GM23338 (cell line): ENCODE measurements at regions not wholly inside any gene's neighbourhood (a gene's known extent, or its start where the extent isn't known, plus 50 kb on each side); places are given as distances from the start of the nearest gene placed in this dataset.

Experiments
- ATAC-seq: fragments of 200-7000 bp; cut with Tn5 transposase; 3 replicates; pipeline ENCODE4 v1.9.1; 2020
- DNase-seq: peaks from one replicate; pipeline ENCODE4 v3.0.0-alpha.2; 2015; ENCODE audit warnings: low spot score
- H2AFZ ChIP-seq: fragments of 200-600 bp; sonication (generic); 2 replicates; pipeline ENCODE4 v1.8.0; 2016; ENCODE audit warnings: antibody characterized with exemption, mild to moderate bottlenecking, moderate library complexity
- H3F3A ChIP-seq: fragments of 200-600 bp; sonication (generic); replicated peaks from 2 replicates; pipeline ENCODE4 v1.8.0; 2017; ENCODE audit warnings: antibody characterized with exemption, mixed run types, low read depth
- H3K27ac ChIP-seq: fragments of 200-600 bp; sonication (generic); 2 replicates; pipeline ENCODE4 v1.6.1; 2016; ENCODE audit warnings: low read depth
- H3K27me3 ChIP-seq: fragments of 200-600 bp; sonication (generic); 2 replicates; pipeline ENCODE4 v1.8.0; 2016; ENCODE audit warnings: mild to moderate bottlenecking, mixed run types, moderate library complexity; ENCODE audit not compliant: insufficient read depth
- H3K36me3 ChIP-seq: fragments of 200-600 bp; sonication (generic); 2 replicates; pipeline ENCODE4 v1.8.0; 2016; ENCODE audit warnings: mild to moderate bottlenecking; ENCODE audit not compliant: insufficient read depth
- H3K4me1 ChIP-seq: fragments of 200-600 bp; sonication (generic); 2 replicates; pipeline ENCODE4 v1.8.0; 2016; ENCODE audit warnings: mild to moderate bottlenecking, moderate library complexity; ENCODE audit not compliant: insufficient read depth
- H3K4me2 ChIP-seq: fragments of 200-600 bp; sonication (generic); 2 replicates; pipeline ENCODE4 v1.7.1; 2017; ENCODE audit warnings: mixed run types
- H3K4me3 ChIP-seq: fragments of 200-600 bp; sonication (generic); 2 replicates; pipeline ENCODE4 v1.6.1; 2016; ENCODE audit warnings: mixed run types
- H3K79me2 ChIP-seq: fragments of 200-600 bp; sonication (generic); replicated peaks from 2 replicates; pipeline ENCODE4 v1.8.0; 2017; ENCODE audit warnings: mild to moderate bottlenecking; ENCODE audit not compliant: insufficient read depth
- H3K9me2 ChIP-seq: fragments of 200-600 bp; sonication (generic); 2 replicates; pipeline ENCODE4 v1.8.0; 2017; ENCODE audit not compliant: insufficient read depth
- H4K20me1 ChIP-seq: fragments of 200-600 bp; sonication (generic); replicated peaks from 2 replicates; pipeline ENCODE4 v1.8.0; 2017; ENCODE audit warnings: mild to moderate bottlenecking; ENCODE audit not compliant: insufficient read depth
- H3K27ac Mint-ChIP-seq: 2 replicates; pipeline ENCODE4 v1.8.0; 2020; ENCODE audit warnings: inconsistent platforms, mild to moderate bottlenecking, moderate library complexity, mixed read lengths
- H3K27me3 Mint-ChIP-seq: 3 replicates; pipeline ENCODE4 v1.8.0; 2022; ENCODE audit warnings: low read depth, mild to moderate bottlenecking, moderate library complexity, mixed read lengths, inconsistent platforms; ENCODE audit not compliant: insufficient read depth, poor library complexity
- H3K36me3 Mint-ChIP-seq: 3 replicates; pipeline ENCODE4 v1.8.0; 2021; ENCODE audit warnings: low read depth, mild to moderate bottlenecking, inconsistent platforms, moderate library complexity, mixed read lengths
- H3K4me1 Mint-ChIP-seq: 3 replicates; pipeline ENCODE4 v1.8.0; 2020; ENCODE audit warnings: mild to moderate bottlenecking, inconsistent platforms, mixed read lengths
- H3K4me3 Mint-ChIP-seq: 3 replicates; pipeline ENCODE4 v1.8.0; 2021; ENCODE audit warnings: moderate library complexity, mild to moderate bottlenecking, inconsistent platforms, mixed read lengths
- H3K9me3 Mint-ChIP-seq: 3 replicates; pipeline ENCODE4 v1.8.0; 2020; ENCODE audit warnings: moderate library complexity, mild to moderate bottlenecking, inconsistent platforms, mixed read lengths
- CREB1 ChIP-seq: fragments of 250-450 bp; sonication (Bioruptor Pico); IDR thresholded peaks from 2 replicates; pipeline ENCODE4 v1.5.0; 2020; ENCODE audit warnings: low read depth, mild to moderate bottlenecking, moderate library complexity
- CTCF ChIP-seq, 2 experiments: fragments of 200-600 bp in 1 of 2; sonication (generic) in 1 of 2; conservative IDR thresholded peaks; 2 replicates each; pipeline versions ENCODE4 v1.5.1 to v1.6.1; 2016 to 2017; ENCODE audit warnings: antibody characterized with exemption in 2 of 2, low read depth in 2 of 2, mild to moderate bottlenecking in 2 of 2, moderate library complexity in 1 of 2
- EZH2 ChIP-seq: fragments of 200-600 bp; sonication (generic); IDR thresholded peaks from one replicate; pipeline ENCODE4 v1.8.0; 2017; ENCODE audit warnings: antibody characterized with exemption, mild to moderate bottlenecking, low read depth; ENCODE audit not compliant: unreplicated experiment
- EZH2phosphoT487 ChIP-seq: fragments of 200-600 bp; sonication (generic); IDR thresholded peaks from one replicate; pipeline ENCODE4 v1.8.1; 2018; ENCODE audit warnings: antibody characterized with exemption; ENCODE audit not compliant: unreplicated experiment
- JUNB ChIP-seq: IDR thresholded peaks from one replicate; pipeline ENCODE4 v1.6.1; 2016; ENCODE audit warnings: antibody characterized with exemption; ENCODE audit not compliant: unreplicated experiment
- NANOG ChIP-seq: IDR thresholded peaks from 2 replicates; pipeline ENCODE4 v1.6.1; 2016; ENCODE audit warnings: antibody characterized with exemption, borderline replicate concordance
- POLR2AphosphoS5 ChIP-seq: IDR thresholded peaks from 2 replicates; pipeline ENCODE4 v1.6.1; 2016; ENCODE audit warnings: antibody characterized with exemption, low read depth
- STAT1 ChIP-seq: IDR thresholded peaks from one replicate; pipeline ENCODE4 v1.6.1; 2016; ENCODE audit warnings: antibody characterized with exemption; ENCODE audit not compliant: unreplicated experiment
- ZNF114 ChIP-seq: fragments of 250-450 bp; sonication (Bioruptor Pico); IDR thresholded peaks from 2 replicates; pipeline ENCODE4 v1.5.0; 2020; ENCODE audit warnings: mild to moderate bottlenecking, moderate library complexity
- ZNF331 ChIP-seq: fragments of 250-450 bp; sonication (Bioruptor Pico); IDR thresholded peaks from 2 replicates; pipeline ENCODE4 v1.5.0; 2020; ENCODE audit warnings: low read depth, mild to moderate bottlenecking, moderate library complexity
- TF ChIP-seq, protein P1 (sequence below): fragments of 250-450 bp; sonication (Bioruptor Pico); IDR thresholded peaks from 2 replicates; pipeline ENCODE4 v1.5.0; 2020; ENCODE audit warnings: mild to moderate bottlenecking, moderate library complexity
- TF ChIP-seq, protein P2 (sequence below): IDR thresholded peaks from 2 replicates; pipeline ENCODE4 v1.6.1; 2016; ENCODE audit warnings: antibody characterized with exemption

DNA sequence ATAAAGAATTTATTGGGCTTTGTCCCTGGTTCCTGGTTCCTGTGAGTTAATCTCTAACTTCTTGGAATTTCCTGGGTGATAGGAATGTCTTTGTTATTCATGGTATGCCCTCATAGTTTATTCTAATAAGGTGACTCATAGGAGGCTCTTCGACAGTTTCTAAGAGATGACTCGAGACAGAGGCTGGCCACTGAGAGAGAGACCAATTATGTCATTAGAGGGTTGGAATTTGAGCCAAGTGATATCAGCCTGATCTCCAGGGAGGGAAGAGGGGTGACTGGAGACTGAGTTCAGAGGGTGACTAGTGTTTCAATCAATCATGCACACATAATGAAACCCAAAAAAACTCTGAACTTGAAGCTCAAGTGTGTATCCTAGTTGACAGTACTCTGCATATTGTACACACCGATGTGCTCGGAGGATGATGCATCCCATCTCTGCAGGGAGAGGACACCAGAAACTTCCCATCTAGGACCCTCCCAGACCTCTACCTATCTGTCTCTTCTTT is 185.7 kb downstream of the MTCL1 start (continued):
- no peak for TF ChIP-seq CTCF (conservative IDR thresholded peaks at IDR 0.05; ENCODE audit: low read depth in 2 of 2)
- TF ChIP-seq NANOG = peak; percentile 45; the same call in 1 of the 2 replicates

GRCh38 chr18:8893221-8893620 is 187.9 kb downstream of the MTCL1 start:
- Mint-ChIP-seq H3K27me3 (peaks cover 3% of the 10 kb centered on the region), H3K36me3 (peaks cover 27% of the 10 kb centered on the region), H3K9me3 (peaks cover 26% of the 10 kb centered on the region), H3K4me3 (no peak overlapping the region), H3K4me1 (peaks cover 13% of the 10 kb centered on the region), H3K27ac (no peak overlapping the region; the same call in 1 of the 2 replicates)
- H2AFZ ChIP-seq = 0 out of 2 replicates have a peak overlapping the region, but pooled peaks have one; percentile 72
- no peaks in the 10 kb centered on the region for H3K36me3 ChIP-seq
- no peaks in the 10 kb centered on the region for H4K20me1 ChIP-seq
- no peak overlapping the region for H3K4me3 ChIP-seq
- DNase-seq (no peak), ATAC-seq (no peak)
- no peaks in the 10 kb centered on the region for H3K79me2 ChIP-seq
- H3K27ac ChIP-seq = no peak overlapping the region
- peaks cover 5% of the 10 kb centered on the region; the same call in 1 of the 2 replicates for H3K4me1 ChIP-seq
- TF ChIP-seq JUNB = no peak
- no peak for TF ChIP-seq STAT1
- no peak for TF ChIP-seq NANOG
- TF ChIP-seq ZNF331 (CRISPR knock-in tag) = no peak
- no peak for TF ChIP-seq EZH2
- TF ChIP-seq, protein P1, sequence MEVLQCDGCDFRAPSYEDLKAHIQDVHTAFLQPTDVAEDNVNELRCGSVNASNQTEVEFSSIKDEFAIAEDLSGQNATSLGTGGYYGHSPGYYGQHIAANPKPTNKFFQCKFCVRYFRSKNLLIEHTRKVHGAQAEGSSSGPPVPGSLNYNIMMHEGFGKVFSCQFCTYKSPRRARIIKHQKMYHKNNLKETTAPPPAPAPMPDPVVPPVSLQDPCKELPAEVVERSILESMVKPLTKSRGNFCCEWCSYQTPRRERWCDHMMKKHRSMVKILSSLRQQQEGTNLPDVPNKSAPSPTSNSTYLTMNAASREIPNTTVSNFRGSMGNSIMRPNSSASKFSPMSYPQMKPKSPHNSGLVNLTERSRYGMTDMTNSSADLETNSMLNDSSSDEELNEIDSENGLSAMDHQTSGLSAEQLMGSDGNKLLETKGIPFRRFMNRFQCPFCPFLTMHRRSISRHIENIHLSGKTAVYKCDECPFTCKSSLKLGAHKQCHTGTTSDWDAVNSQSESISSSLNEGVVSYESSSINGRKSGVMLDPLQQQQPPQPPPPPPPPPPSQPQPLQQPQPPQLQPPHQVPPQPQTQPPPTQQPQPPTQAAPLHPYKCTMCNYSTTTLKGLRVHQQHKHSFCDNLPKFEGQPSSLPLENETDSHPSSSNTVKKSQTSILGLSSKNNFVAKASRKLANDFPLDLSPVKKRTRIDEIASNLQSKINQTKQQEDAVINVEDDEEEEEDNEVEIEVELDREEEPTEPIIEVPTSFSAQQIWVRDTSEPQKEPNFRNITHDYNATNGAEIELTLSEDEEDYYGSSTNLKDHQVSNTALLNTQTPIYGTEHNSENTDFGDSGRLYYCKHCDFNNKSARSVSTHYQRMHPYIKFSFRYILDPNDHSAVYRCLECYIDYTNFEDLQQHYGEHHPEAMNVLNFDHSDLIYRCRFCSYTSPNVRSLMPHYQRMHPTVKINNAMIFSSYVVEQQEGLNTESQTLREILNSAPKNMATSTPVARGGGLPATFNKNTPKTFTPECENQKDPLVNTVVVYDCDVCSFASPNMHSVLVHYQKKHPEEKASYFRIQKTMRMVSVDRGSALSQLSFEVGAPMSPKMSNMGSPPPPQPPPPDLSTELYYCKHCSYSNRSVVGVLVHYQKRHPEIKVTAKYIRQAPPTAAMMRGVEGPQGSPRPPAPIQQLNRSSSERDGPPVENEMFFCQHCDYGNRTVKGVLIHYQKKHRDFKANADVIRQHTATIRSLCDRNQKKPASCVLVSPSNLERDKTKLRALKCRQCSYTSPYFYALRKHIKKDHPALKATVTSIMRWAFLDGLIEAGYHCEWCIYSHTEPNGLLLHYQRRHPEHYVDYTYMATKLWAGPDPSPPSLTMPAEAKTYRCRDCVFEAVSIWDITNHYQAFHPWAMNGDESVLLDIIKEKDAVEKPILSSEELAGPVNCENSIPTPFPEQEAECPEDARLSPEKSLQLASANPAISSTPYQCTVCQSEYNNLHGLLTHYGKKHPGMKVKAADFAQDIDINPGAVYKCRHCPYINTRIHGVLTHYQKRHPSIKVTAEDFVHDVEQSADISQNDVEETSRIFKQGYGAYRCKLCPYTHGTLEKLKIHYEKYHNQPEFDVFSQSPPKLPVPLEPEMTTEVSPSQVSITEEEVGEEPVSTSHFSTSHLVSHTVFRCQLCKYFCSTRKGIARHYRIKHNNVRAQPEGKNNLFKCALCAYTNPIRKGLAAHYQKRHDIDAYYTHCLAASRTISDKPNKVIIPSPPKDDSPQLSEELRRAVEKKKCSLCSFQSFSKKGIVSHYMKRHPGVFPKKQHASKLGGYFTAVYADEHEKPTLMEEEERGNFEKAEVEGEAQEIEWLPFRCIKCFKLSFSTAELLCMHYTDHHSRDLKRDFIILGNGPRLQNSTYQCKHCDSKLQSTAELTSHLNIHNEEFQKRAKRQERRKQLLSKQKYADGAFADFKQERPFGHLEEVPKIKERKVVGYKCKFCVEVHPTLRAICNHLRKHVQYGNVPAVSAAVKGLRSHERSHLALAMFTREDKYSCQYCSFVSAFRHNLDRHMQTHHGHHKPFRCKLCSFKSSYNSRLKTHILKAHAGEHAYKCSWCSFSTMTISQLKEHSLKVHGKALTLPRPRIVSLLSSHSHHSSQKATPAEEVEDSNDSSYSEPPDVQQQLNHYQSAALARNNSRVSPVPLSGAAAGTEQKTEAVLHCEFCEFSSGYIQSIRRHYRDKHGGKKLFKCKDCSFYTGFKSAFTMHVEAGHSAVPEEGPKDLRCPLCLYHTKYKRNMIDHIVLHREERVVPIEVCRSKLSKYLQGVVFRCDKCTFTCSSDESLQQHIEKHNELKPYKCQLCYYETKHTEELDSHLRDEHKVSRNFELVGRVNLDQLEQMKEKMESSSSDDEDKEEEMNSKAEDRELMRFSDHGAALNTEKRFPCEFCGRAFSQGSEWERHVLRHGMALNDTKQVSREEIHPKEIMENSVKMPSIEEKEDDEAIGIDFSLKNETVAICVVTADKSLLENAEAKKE (CRISPR knock-in tag) = no peak
- TF ChIP-seq CREB1 (CRISPR knock-in tag) = no peak
- TF ChIP-seq, protein P2, sequence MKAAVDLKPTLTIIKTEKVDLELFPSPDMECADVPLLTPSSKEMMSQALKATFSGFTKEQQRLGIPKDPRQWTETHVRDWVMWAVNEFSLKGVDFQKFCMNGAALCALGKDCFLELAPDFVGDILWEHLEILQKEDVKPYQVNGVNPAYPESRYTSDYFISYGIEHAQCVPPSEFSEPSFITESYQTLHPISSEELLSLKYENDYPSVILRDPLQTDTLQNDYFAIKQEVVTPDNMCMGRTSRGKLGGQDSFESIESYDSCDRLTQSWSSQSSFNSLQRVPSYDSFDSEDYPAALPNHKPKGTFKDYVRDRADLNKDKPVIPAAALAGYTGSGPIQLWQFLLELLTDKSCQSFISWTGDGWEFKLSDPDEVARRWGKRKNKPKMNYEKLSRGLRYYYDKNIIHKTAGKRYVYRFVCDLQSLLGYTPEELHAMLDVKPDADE = no peak
- no peak for TF ChIP-seq EZH2phosphoT487
- TF ChIP-seq POLR2AphosphoS5 = no peak
- no peak for TF ChIP-seq ZNF114 (CRISPR knock-in tag)
- TF ChIP-seq CTCF (conservative IDR thresholded peaks at IDR 0.05; ENCODE audit: low read depth in 2 of 2) = no peak
- peaks cover 5% of the 10 kb centered on the region; the same call in 1 of the 2 replicates for H3K9me2 ChIP-seq
- H3F3A ChIP-seq = no peaks in the 10 kb centered on the region
- no peak overlapping the region for H3K4me2 ChIP-seq
- H3K27me3 ChIP-seq = no peaks in the 10 kb centered on the region
